Panc1 (cell line): ENCODE measurements at regions not wholly inside any gene's neighbourhood (a gene's known extent, or its start where the extent isn't known, plus 50 kb on each side); places are given as distances from the start of the nearest gene placed in this dataset.

ENCODE experiments used
- CTCF ChIP-seq: fragments of 450-650 bp; IDR thresholded peaks from 2 replicates; pipeline ENCODE4 v1.5.1; 2017; ENCODE audit warnings: mild to moderate bottlenecking
- POLR2AphosphoS5 ChIP-seq: IDR thresholded peaks from 2 replicates; pipeline ENCODE4 v1.6.1; 2012; ENCODE audit warnings: mild to moderate bottlenecking, low read depth, low read length, moderate library complexity

GRCh38 chr4:92074839-92075238 is 228.9 kb upstream of the GRID2 start:
- TF ChIP-seq CTCF, result no peak
- no peak for TF ChIP-seq POLR2AphosphoS5
